ENCODE measurements at regions not wholly inside any gene's neighbourhood (a gene's known extent, or its start where the extent isn't known, plus 50 kb on each side); places are given as distances from the start of the nearest gene placed in this dataset.

- DNase-seq (ENCODE audit: low read depth in 2 of 3, low spot score in 2 of 3): no peak
Observed at GRCh38 chr13:72181661-72182060, 314.7 kb upstream of the DACH1 start.

GRCh38 chr13:72180253-72180952, 313.4 kb upstream of the DACH1 start:
- DNase-seq (ENCODE audit: low read depth in 2 of 3, low spot score in 2 of 3): no peak

DNA sequence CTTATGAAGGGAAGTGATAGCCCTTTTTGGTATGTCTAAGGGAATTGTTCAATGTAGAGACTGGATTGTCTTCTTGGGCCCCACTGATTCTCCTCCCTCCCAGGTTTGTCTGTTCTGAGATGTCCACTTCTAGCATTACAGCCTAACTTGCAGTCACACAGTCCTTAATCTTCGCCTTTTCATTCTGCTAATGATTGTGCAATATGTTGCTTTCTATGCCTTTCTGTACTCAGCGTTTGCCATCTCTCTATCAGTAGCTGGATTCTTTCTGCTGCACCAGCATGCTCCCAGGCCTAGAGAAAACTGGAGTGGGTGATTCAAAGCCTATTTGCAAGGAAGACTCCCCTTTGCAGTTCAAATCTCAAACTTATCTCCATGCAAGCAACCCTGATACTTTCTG, 307.5 kb upstream of the DACH1 start:
- DNase-seq (ENCODE audit: low read depth in 2 of 3, low spot score in 2 of 3): no peak

- DNase-seq (ENCODE audit: low read depth in 2 of 3, low spot score in 2 of 3): no peak
Observed at GRCh38 chr13:72170571-72170970, 303.6 kb upstream of the DACH1 start.

GRCh38 chr13:72168126-72168855, 301.3 kb upstream of the DACH1 start:
- no peak for DNase-seq (ENCODE audit: low read depth in 2 of 3, low spot score in 2 of 3)

DNA sequence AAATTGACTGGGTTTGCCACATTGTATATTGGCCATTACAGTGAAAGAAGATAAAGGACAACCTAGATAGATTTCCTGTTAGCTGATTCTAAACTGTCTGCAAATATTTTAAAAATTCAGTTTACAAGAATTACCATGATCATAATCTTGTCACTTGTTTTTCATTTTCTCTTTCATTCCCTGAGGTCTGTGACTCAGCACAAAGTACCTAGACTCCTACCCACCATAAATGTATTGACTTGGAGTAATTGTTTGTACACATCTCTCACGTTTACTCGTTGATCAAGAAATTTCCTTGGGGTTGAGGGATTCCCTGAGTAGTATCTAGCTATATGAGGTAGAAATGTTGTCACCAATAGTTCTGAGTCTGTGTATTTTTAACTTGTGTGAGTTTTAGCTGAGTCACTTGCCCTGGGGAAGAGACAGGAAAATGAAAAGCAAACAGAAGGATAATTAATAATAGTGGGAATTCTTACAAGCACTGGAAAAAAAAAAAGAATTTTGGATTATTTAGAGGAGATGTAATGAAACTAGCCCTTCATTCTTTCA, 299.2 kb upstream of the DACH1 start:
- no peak for DNase-seq (ENCODE audit: low read depth in 2 of 3, low spot score in 2 of 3)

GRCh38 chr13:72165276-72165675, 298.3 kb upstream of the DACH1 start:
- no peak for DNase-seq (ENCODE audit: low read depth in 2 of 3, low spot score in 2 of 3)

DNA sequence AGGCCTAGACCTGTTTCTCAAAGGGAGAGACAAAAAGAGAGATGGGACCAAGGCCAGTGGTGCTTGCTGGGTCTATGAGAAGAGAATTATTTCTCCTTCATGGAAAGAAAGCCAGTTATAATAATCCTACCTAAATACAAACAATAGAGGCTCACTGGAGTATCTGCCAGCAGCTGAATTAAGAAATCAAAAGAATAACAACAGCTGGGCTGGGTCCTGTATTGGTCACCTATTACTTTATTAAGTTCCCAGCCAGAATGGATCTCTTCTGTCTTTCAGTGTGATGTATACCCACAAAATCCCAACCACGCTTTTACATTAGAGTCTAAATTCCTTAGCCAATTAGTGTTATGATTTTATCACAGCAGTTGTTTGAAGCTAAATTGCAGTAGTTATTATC, 297.8 kb upstream of the DACH1 start:
- DNase-seq (ENCODE audit: low read depth in 2 of 3, low spot score in 2 of 3): no peak

- no peak for DNase-seq (ENCODE audit: low read depth in 2 of 3, low spot score in 2 of 3)
Observed at GRCh38 chr13:72163678-72164077, 296.7 kb upstream of the DACH1 start.

DNA sequence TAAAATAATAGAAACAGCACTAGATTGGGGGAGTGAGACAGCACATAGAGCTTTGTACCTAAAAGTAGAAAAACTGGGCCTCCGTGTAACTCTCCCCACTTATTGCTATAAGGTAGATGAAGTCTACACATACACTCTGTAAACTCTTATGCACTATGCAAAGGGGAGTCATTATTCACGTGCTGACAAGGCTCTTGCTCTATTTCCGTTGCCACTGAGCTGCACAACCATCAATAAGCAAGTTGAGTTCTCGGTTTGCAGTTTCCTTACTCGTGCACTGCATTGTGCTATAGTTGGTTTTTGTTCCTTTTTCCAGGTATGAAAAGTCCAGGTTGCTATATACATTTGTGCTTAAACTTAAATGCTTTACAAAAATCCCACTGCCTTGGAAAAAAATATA, 294.0 kb upstream of the DACH1 start:
- no peak for DNase-seq (ENCODE audit: low read depth in 2 of 3, low spot score in 2 of 3)

- DNase-seq (ENCODE audit: low read depth in 2 of 3, low spot score in 2 of 3): no peak
Observed at GRCh38 chr13:72156760-72157159, 289.8 kb upstream of the DACH1 start.

GRCh38 chr13:72153272-72153671, 286.3 kb upstream of the DACH1 start:
- no peak for DNase-seq (ENCODE audit: low read depth in 2 of 3, low spot score in 2 of 3)

DNA sequence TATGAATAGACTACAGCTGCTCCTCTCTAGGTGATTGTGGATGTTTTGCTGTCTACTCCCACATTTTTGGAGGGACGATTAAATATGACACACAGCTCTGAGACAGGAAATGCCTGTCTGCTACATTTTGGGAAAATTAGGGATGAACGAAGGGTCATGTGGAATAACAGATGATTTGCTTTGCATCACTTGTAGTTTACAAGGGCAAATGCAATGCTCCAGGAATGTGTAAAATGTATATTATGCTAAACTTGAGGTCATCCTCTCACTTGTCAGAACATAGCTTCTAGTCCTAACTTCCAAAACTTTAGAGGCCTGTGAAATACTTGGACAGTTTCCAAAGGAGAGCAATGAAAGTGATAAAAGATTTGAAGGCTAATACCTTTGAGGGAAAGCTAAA, 284.2 kb upstream of the DACH1 start:
- no peak for DNase-seq (ENCODE audit: low read depth in 2 of 3, low spot score in 2 of 3)

- no peak for DNase-seq (ENCODE audit: low read depth in 2 of 3, low spot score in 2 of 3)
Observed at GRCh38 chr13:72150502-72150901, 283.5 kb upstream of the DACH1 start.

- no peak for DNase-seq (ENCODE audit: low read depth in 2 of 3, low spot score in 2 of 3)
Observed at GRCh38 chr13:72149701-72150100, 282.7 kb upstream of the DACH1 start.

- no peak for DNase-seq (ENCODE audit: low read depth in 2 of 3, low spot score in 2 of 3)
Observed at GRCh38 chr13:72146816-72147215, 279.8 kb upstream of the DACH1 start.

DNA sequence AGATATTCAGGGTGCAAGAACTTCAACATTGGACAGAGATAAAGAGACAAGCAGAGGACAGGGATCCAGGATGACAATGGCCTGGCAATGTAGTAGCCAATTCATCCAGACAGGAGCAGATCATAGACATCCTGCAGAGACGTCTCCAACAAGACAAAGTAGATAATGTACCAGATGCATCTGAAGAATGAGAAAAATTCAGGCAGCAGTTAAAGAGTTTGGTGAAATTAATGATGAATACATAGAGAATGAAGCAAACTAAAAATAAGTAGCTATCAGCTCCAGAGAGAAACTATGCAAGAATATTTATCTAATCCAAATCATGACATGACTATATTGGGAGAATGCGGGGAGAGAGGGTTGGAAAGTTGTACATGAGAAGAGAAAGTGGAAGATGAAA, 278.4 kb upstream of the DACH1 start:
- no peak for DNase-seq (ENCODE audit: low read depth in 2 of 3, low spot score in 2 of 3)

GRCh38 chr13:72144636-72145035, 277.6 kb upstream of the DACH1 start:
- no peak for DNase-seq (ENCODE audit: low read depth in 2 of 3, low spot score in 2 of 3)

- DNase-seq (ENCODE audit: low read depth in 2 of 3, low spot score in 2 of 3): no peak
Observed at GRCh38 chr13:72141855-72142519, 275.0 kb upstream of the DACH1 start.

GRCh38 chr13:72139192-72139591, 272.2 kb upstream of the DACH1 start:
- no peak for DNase-seq (ENCODE audit: low read depth in 2 of 3, low spot score in 2 of 3)

DNA sequence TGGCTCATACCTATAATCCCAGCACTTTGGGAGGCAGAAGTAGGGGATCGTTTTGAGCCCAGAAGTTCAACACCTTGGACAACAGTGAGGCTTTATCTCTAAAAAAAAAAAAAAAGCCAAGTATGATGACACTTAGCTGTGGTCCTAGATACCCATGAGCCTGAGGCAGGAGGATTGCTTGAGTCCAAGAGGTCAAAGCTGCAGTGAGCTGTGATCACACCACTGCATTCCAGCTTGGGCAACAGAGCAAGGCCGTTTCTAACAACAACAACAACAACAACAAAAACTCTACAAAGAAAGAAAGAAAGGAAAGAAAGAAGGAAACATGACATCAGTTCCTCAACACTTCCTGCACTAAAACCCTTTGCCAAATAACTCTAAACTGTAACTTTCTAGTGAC, 265.1 kb upstream of the DACH1 start:
- DNase-seq (ENCODE audit: low read depth in 2 of 3, low spot score in 2 of 3): no peak

GRCh38 chr13:72129117-72129516, 262.1 kb upstream of the DACH1 start:
- DNase-seq (ENCODE audit: low read depth in 2 of 3, low spot score in 2 of 3): no peak

Data from activated CD8-positive, alpha-beta memory T cell treated with anti-CD3 and anti-CD28 coated beads for 48 hours (primary cell).